ENCODE measurements at regions not wholly inside any gene's neighbourhood (a gene's known extent, or its start where the extent isn't known, plus 50 kb on each side); places are given as distances from the start of the nearest gene placed in this dataset.

GRCh38 chr5:27336817-27337216 lies 298.4 kb upstream of the CDH9 start:
- no peak for TF ChIP-seq CTCF (IDR thresholded peaks at IDR 0.05; ENCODE audit: low read depth, low read length)
- TF ChIP-seq MAX (IDR thresholded peaks at IDR 0.05; ENCODE audit: low read depth, low read length) = no peak
- TF ChIP-seq POLR2A (IDR thresholded peaks at IDR 0.05; ENCODE audit: extremely low read depth, insufficient read length) = no peak
